Psoas muscle (tissue), 7 donors: ENCODE measurements at regions not wholly inside any gene's neighbourhood (a gene's known extent, or its start where the extent isn't known, plus 50 kb on each side); places are given as distances from the start of the nearest gene placed in this dataset.

Experiments
- ATAC-seq, 4 donors: fragments of 200-7000 bp; cut with Tn5 transposase; one replicate each; pipeline ENCODE4 v1.9.1; 2020; ENCODE audit warnings: moderate library complexity in 3 of 4, mild to moderate bottlenecking in 2 of 4
- DNase-seq, 2 donors: peaks; one replicate each; pipeline ENCODE4 v3.0.0-alpha.2; 2020
- H3K27ac ChIP-seq: fragments of 200-600 bp; one replicate; pipeline ENCODE4 v1.8.0; 2022
- H3K27me3 ChIP-seq, 3 donors: fragments of 200-600 bp in 1 of 3; one replicate each; pipeline versions ENCODE4 v1.6.1 to v1.8.0; 2013 to 2022; ENCODE audit warnings: low read length in 2 of 3, mild to moderate bottlenecking in 2 of 3, moderate library complexity in 1 of 3; ENCODE audit not compliant: insufficient read depth in 3 of 3
- H3K36me3 ChIP-seq, 2 donors: fragments of 200-600 bp in 1 of 2; one replicate each; pipeline versions ENCODE4 v1.6.1 to v1.8.0; 2013 to 2022; ENCODE audit warnings: low read depth in 1 of 2, mild to moderate bottlenecking in 1 of 2, moderate library complexity in 1 of 2; ENCODE audit not compliant: insufficient read depth in 1 of 2
- H3K4me1 ChIP-seq: fragments of 200-600 bp; one replicate; pipeline ENCODE4 v1.8.0; 2022
- H3K4me3 ChIP-seq: fragments of 200-600 bp; one replicate; pipeline ENCODE4 v1.8.0; 2022; ENCODE audit warnings: mild to moderate bottlenecking
- H3K9me3 ChIP-seq: fragments of 200-600 bp; one replicate; pipeline ENCODE4 v1.8.0; 2022
- CTCF ChIP-seq: fragments of 200-600 bp; IDR thresholded peaks from one replicate; pipeline ENCODE4 v1.8.0; 2022; ENCODE audit warnings: antibody characterized with exemption
- WGBS, 3 donors: extraction: QIAGEN DNeasy Blood & Tissue Kit; methylation state at CpG; one replicate each; pipeline versions ENCODE4 v1.1.6 to v1.1.7; 2013; 5-methylcytosine and 5-hydroxymethylcytosine counted together
- intact Hi-C, 2 donors: fragments of 100-400 bp; cut with DNase I; formaldehyde crosslinking; loops; one replicate each; pipeline versions ENCODE4 v1.11.0 to v1.14.2; 2022
- donor health status: healthy with polysubstance abuse.
- donor health status: DM: no; HTN: no; CAD: no; lungs with moderate emphysema.
- donor health status: Bipolar disorder and iron deficiency.
- donor health status: healthy.
- donor health status: DM: yes; HTN: yes; CAD: no.
- donor health status: DM: no; HTN: no; CAD: no.
- donor health status: DM: yes; HTN: yes; CAD: no.

- Histone ChIP-seq H3K36me3 (no peaks in the 10 kb centered on the region), H3K27me3 (peaks cover 0 to 2% (median 0%) of the 10 kb centered on the region in 3 donors), H3K4me3 (no peak overlapping the region), H3K27ac (no peak overlapping the region), H3K4me1 (no peaks in the 10 kb centered on the region), H3K9me3 (no peaks in the 10 kb centered on the region)
- no peak for TF ChIP-seq CTCF
- intact Hi-C loops, result no loop called here
- ATAC-seq (no peak), DNase-seq (no peak)
- WGBS, 3 donors, result 76 to 90% (median 76%) methylated on average over 1 of the region's 1 CpG
These were observed 346.3 kb upstream of the CDH11 start for GRCh38 chr16:65468133-65468532.

- Histone ChIP-seq H3K4me3 (no peak overlapping the region), H3K9me3 (no peaks in the 10 kb centered on the region), H3K4me1 (no peaks in the 10 kb centered on the region), H3K27ac (no peak overlapping the region), H3K36me3 (no peaks in the 10 kb centered on the region), H3K27me3 (peaks cover 0 to 11% (median 0%) of the 10 kb centered on the region in 3 donors)
- no peak for TF ChIP-seq CTCF
- intact Hi-C loops, result no loop called here
- WGBS, 3 donors, result 40 to 53% (median 49%) methylated on average over 3 of the region's 3 CpGs
- no peak for ATAC-seq
- DNase-seq, result no peak
These were observed 341.9 kb upstream of the CDH11 start for GRCh38 chr16:65463652-65464260.

- ATAC-seq (no peak), DNase-seq (no peak)
- Histone ChIP-seq H3K4me3 (no peak overlapping the region), H3K4me1 (no peaks in the 10 kb centered on the region), H3K9me3 (no peaks in the 10 kb centered on the region), H3K27me3 (peaks cover 0 to 9% (median 0%) of the 10 kb centered on the region in 3 donors), H3K36me3 (no peaks in the 10 kb centered on the region), H3K27ac (no peak overlapping the region)
- 66 to 85% (median 83%) methylated on average over 2 of the region's 2 CpGs for WGBS, 3 donors
- TF ChIP-seq CTCF, result no peak
- intact Hi-C loops, result no loop called here
These were observed 335.2 kb upstream of the CDH11 start for GRCh38 chr16:65457084-65457483.

- intact Hi-C loops, result no loop called here
- H3K36me3 ChIP-seq, result no peaks in the 10 kb centered on the region
- WGBS, 3 donors, result 89 to 95% (median 93%) methylated on average over 4 of the region's 4 CpGs
- no peak for ATAC-seq
- DNase-seq, result no peak
- TF ChIP-seq CTCF, result no peak
- no peaks in the 10 kb centered on the region for H3K9me3 ChIP-seq
- no peak overlapping the region for H3K27ac ChIP-seq
- H3K4me1 ChIP-seq, result no peaks in the 10 kb centered on the region
- H3K4me3 ChIP-seq, result no peak overlapping the region
- peaks cover 0 to 8% (median 0%) of the 10 kb centered on the region in 3 donors for H3K27me3 ChIP-seq
These were observed 333.9 kb upstream of the CDH11 start for GRCh38 chr16:65455761-65456160.

- Histone ChIP-seq H3K4me1 (no peaks in the 10 kb centered on the region), H3K27ac (no peak overlapping the region), H3K9me3 (no peaks in the 10 kb centered on the region), H3K36me3 (no peaks in the 10 kb centered on the region), H3K27me3 (no peaks in the 10 kb centered on the region), H3K4me3 (no peak overlapping the region)
- no peak for TF ChIP-seq CTCF
- intact Hi-C loops, result no loop called here
- 48 to 57% (median 55%) methylated on average over 2 of the region's 2 CpGs for WGBS, 3 donors
- ATAC-seq (no peak), DNase-seq (no peak)
These were observed 331.8 kb upstream of the CDH11 start for GRCh38 chr16:65453646-65454045.
